Neural cell (in vitro differentiated cells): ENCODE measurements at regions not wholly inside any gene's neighbourhood (a gene's known extent, or its start where the extent isn't known, plus 50 kb on each side); places are given as distances from the start of the nearest gene placed in this dataset.
"Not testable (repeated sequence)": the region's sequence is repeated elsewhere in the genome, so short reads cannot be mapped to it uniquely, and the experiment has no call there.

Experiments
- H2AFZ ChIP-seq: fragments of 200-600, 300-800 bp; sonication (generic), shearing (Covaris generic); 2 replicates; pipeline ENCODE4 v1.6.0; 2014; ENCODE audit warnings: low read depth, mild to moderate bottlenecking, antibody characterized with exemption, low read length, moderate library complexity
- H3F3A ChIP-seq: fragments of 200-600 bp; shearing (Covaris generic); 2 replicates; pipeline ENCODE4 v1.6.1; 2016; ENCODE audit warnings: mild to moderate bottlenecking, moderate library complexity, mixed read lengths, antibody characterized with exemption, low read length; ENCODE audit not compliant: insufficient read depth, poor library complexity, severe bottlenecking
- H3K27ac ChIP-seq: fragments of 200-600, 300-800 bp; sonication (generic), shearing (Covaris generic); 2 replicates; pipeline ENCODE4 v1.5.1; 2014; ENCODE audit warnings: mild to moderate bottlenecking, low read length, moderate library complexity
- H3K27me3 ChIP-seq: fragments of 300-800, 200-600 bp; sonication (generic), shearing (Covaris generic); 2 replicates; pipeline ENCODE4 v1.6.0; 2014; ENCODE audit warnings: mild to moderate bottlenecking, low read depth, low read length, moderate library complexity; ENCODE audit not compliant: insufficient read depth
- H3K36me3 ChIP-seq: fragments of 300-800, 200-600 bp; sonication (generic), shearing (Covaris generic); 2 replicates; pipeline ENCODE4 v1.5.1; 2014; ENCODE audit warnings: mild to moderate bottlenecking, antibody characterized with exemption, low read length, moderate library complexity; ENCODE audit not compliant: insufficient read depth
- H3K4me2 ChIP-seq: fragments of 300-800, 200-600 bp; sonication (generic), shearing (Covaris generic); 2 replicates; pipeline ENCODE4 v1.6.0; 2014; ENCODE audit warnings: mild to moderate bottlenecking, low read length
- H3K4me3 ChIP-seq: fragments of 300-800, 200-600 bp; sonication (generic), shearing (Covaris generic); 2 replicates; pipeline ENCODE4 v1.5.1; 2014; ENCODE audit warnings: mild to moderate bottlenecking, low read length, moderate library complexity
- H3K79me2 ChIP-seq: fragments of 200-600 bp; shearing (Covaris generic); replicated peaks from 2 replicates; pipeline ENCODE4 v1.6.0; 2014; ENCODE audit warnings: mild to moderate bottlenecking, low read length, moderate library complexity; ENCODE audit not compliant: insufficient read depth
- H3K9ac ChIP-seq: fragments of 300-800, 200-600 bp; sonication (generic), shearing (Covaris generic); 2 replicates; pipeline ENCODE4 v1.6.1; 2016; ENCODE audit warnings: mild to moderate bottlenecking, low read length, mixed read lengths
- H3K9me2 ChIP-seq: fragments of 200-600 bp; shearing (Covaris generic); 2 replicates; pipeline ENCODE4 v1.6.1; 2016; ENCODE audit warnings: mild to moderate bottlenecking, low read length, mixed read lengths; ENCODE audit not compliant: insufficient read depth
- H3K9me3 ChIP-seq: fragments of 200-600, 300-800 bp; sonication (generic), shearing (Covaris generic); 2 replicates; pipeline ENCODE4 v1.6.1; 2016; ENCODE audit warnings: mild to moderate bottlenecking, mixed run types, low read length, moderate library complexity, mixed read lengths
- H4K20me1 ChIP-seq: fragments of 200-600 bp; shearing (Covaris generic); 2 replicates; pipeline ENCODE4 v1.6.1; 2016; ENCODE audit warnings: mild to moderate bottlenecking, mixed run types; ENCODE audit not compliant: insufficient read depth
- EP300 ChIP-seq: fragments of 450-650 bp; conservative IDR thresholded peaks from 2 replicates; pipeline ENCODE4 v1.6.1; 2014; ENCODE audit warnings: antibody characterized with exemption, mild to moderate bottlenecking, moderate library complexity; ENCODE audit not compliant: poor library complexity, severe bottlenecking
- EZH2 ChIP-seq: fragments of 200-600, 300-800 bp; shearing (Covaris generic), sonication (generic); IDR thresholded peaks from 2 replicates; pipeline ENCODE4 v1.6.1; 2014; ENCODE audit warnings: antibody characterized with exemption, low read length, borderline replicate concordance, mild to moderate bottlenecking; ENCODE audit not compliant: insufficient read depth, poor library complexity, severe bottlenecking
- MXI1 ChIP-seq: fragments of 450-650 bp; conservative IDR thresholded peaks from 2 replicates; pipeline ENCODE4 v1.6.1; 2014; ENCODE audit warnings: antibody characterized with exemption, mild to moderate bottlenecking; ENCODE audit not compliant: poor library complexity, severe bottlenecking
- RAD21 ChIP-seq: fragments of 450-650 bp; conservative IDR thresholded peaks from 2 replicates; pipeline ENCODE4 v1.6.1; 2014; ENCODE audit warnings: antibody characterized with exemption, mild to moderate bottlenecking, moderate library complexity
- SMC3 ChIP-seq: fragments of 450-650 bp; conservative IDR thresholded peaks from 2 replicates; pipeline ENCODE4 v1.6.1; 2014; ENCODE audit warnings: antibody characterized with exemption, mild to moderate bottlenecking, moderate library complexity; ENCODE audit not compliant: poor library complexity
- TAF1 ChIP-seq: IDR thresholded peaks from 2 replicates; pipeline ENCODE4 v1.6.1; 2012; ENCODE audit warnings: low read depth
- TF ChIP-seq, protein P1 (sequence below): fragments of 450-650 bp; IDR thresholded peaks from 2 replicates; pipeline ENCODE4 v1.5.1; 2014; ENCODE audit warnings: antibody characterized with exemption, mild to moderate bottlenecking, moderate library complexity; ENCODE audit not compliant: poor library complexity, severe bottlenecking
- TF ChIP-seq, protein P2 (sequence below): IDR thresholded peaks from 2 replicates; pipeline ENCODE4 v1.6.1; 2012; ENCODE audit warnings: borderline replicate concordance

DNA sequence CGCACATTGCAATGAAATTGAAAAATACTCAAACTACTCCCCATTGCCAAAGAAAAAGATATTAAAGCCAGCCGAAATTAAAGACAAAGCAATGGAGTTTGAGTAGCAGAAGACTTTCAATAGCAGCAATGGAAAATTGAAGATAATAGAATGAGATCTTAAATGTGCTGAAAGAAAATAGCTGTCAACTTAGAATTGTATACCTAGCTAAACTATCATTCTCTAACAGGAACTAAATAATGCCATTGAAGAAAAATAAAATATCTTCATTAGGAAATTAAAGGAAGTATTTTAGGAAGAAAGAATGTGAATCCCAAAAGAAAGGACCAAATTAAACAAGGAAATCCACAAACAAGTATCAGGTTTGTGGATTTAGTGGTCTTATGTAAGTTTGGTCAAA is 165.6 kb downstream of the USP31 start:
- peaks cover 4% of the 10 kb centered on the region for H3K9me3 ChIP-seq
- H2AFZ ChIP-seq, result no peak overlapping the region
- no peaks in the 10 kb centered on the region for H4K20me1 ChIP-seq
- H3K27ac ChIP-seq, result no peak overlapping the region
- TF ChIP-seq, protein P1, sequence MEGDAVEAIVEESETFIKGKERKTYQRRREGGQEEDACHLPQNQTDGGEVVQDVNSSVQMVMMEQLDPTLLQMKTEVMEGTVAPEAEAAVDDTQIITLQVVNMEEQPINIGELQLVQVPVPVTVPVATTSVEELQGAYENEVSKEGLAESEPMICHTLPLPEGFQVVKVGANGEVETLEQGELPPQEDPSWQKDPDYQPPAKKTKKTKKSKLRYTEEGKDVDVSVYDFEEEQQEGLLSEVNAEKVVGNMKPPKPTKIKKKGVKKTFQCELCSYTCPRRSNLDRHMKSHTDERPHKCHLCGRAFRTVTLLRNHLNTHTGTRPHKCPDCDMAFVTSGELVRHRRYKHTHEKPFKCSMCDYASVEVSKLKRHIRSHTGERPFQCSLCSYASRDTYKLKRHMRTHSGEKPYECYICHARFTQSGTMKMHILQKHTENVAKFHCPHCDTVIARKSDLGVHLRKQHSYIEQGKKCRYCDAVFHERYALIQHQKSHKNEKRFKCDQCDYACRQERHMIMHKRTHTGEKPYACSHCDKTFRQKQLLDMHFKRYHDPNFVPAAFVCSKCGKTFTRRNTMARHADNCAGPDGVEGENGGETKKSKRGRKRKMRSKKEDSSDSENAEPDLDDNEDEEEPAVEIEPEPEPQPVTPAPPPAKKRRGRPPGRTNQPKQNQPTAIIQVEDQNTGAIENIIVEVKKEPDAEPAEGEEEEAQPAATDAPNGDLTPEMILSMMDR, result no peak
- TF ChIP-seq EP300, result no peak
- TF ChIP-seq SMC3, result no peak
- TF ChIP-seq, protein P2, sequence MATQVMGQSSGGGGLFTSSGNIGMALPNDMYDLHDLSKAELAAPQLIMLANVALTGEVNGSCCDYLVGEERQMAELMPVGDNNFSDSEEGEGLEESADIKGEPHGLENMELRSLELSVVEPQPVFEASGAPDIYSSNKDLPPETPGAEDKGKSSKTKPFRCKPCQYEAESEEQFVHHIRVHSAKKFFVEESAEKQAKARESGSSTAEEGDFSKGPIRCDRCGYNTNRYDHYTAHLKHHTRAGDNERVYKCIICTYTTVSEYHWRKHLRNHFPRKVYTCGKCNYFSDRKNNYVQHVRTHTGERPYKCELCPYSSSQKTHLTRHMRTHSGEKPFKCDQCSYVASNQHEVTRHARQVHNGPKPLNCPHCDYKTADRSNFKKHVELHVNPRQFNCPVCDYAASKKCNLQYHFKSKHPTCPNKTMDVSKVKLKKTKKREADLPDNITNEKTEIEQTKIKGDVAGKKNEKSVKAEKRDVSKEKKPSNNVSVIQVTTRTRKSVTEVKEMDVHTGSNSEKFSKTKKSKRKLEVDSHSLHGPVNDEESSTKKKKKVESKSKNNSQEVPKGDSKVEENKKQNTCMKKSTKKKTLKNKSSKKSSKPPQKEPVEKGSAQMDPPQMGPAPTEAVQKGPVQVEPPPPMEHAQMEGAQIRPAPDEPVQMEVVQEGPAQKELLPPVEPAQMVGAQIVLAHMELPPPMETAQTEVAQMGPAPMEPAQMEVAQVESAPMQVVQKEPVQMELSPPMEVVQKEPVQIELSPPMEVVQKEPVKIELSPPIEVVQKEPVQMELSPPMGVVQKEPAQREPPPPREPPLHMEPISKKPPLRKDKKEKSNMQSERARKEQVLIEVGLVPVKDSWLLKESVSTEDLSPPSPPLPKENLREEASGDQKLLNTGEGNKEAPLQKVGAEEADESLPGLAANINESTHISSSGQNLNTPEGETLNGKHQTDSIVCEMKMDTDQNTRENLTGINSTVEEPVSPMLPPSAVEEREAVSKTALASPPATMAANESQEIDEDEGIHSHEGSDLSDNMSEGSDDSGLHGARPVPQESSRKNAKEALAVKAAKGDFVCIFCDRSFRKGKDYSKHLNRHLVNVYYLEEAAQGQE, result no peak
- TF ChIP-seq RAD21, result no peak
- no peak for TF ChIP-seq EZH2
- TF ChIP-seq MXI1, result no peak
- no peaks in the 10 kb centered on the region for H3K9me2 ChIP-seq
- no peak overlapping the region for H3K9ac ChIP-seq
- H3K79me2 ChIP-seq, result no peaks in the 10 kb centered on the region
- no peaks in the 10 kb centered on the region for H3K27me3 ChIP-seq
- H3F3A ChIP-seq, result no peaks in the 10 kb centered on the region
- no peak overlapping the region for H3K4me2 ChIP-seq
- no peaks in the 10 kb centered on the region for H3K36me3 ChIP-seq
- no peak overlapping the region for H3K4me3 ChIP-seq

DNA sequence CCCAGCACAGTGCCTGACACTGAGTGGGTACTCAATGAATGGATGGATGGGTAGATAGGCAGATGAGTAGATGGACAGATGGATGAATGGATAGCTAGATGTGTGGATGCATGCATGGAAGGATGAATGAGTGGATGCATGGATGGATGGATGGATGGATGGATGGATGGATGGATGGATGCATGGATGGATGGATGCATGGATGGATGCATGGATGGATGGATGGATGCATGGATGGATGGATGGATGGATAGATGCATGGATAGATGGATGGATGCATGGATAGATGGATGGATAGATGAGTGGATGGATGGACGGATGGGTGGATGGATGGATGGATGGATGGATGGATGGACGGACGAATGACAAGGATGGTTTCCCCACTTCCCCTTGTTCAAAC is 166.6 kb downstream of the HS3ST2 start:
- not testable (repeated sequence) for H3K9ac ChIP-seq, H3K4me2 ChIP-seq, H3K27me3 ChIP-seq, H3K79me2 ChIP-seq, H3K36me3 ChIP-seq, H3F3A ChIP-seq, H3K9me2 ChIP-seq, H3K27ac ChIP-seq, H3K9me3 ChIP-seq, H4K20me1 ChIP-seq, H3K4me3 ChIP-seq, H2AFZ ChIP-seq

DNA sequence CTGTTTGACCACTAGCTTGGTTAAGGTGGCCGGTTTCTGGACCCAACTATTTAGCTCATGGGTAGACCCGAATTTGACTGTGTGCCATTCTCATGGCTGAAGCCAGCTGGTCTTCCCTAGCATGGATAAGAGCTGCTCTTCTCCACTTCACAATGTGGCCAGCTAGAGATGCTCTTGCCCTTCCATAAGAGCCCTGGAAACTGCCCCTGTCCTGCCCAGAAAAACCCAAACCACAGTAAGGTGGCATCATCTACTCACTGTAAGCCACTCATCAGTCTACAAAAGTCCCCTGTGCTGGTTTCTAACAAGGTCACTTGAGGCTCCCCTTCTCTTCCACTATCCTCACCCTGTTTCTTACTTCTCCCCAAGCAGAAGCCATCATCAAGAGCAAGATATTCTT is 165.1 kb downstream of the HS3ST2 start:
- Histone ChIP-seq H3K36me3 (no peaks in the 10 kb centered on the region), H3K9ac (no peak overlapping the region), H3K9me3 (peaks cover 4% of the 10 kb centered on the region), H3K27me3 (no peaks in the 10 kb centered on the region), H3K79me2 (no peaks in the 10 kb centered on the region), H3F3A (no peaks in the 10 kb centered on the region), H4K20me1 (no peaks in the 10 kb centered on the region), H3K4me3 (no peak overlapping the region), H3K27ac (no peak overlapping the region), H2AFZ (no peak overlapping the region), H3K4me2 (no peak overlapping the region), H3K9me2 (no peaks in the 10 kb centered on the region)
- TF ChIP-seq RAD21 (no peak), EZH2 (no peak), TAF1 (no peak), SMC3 (no peak), EP300 (no peak), MXI1 (no peak)
- TF ChIP-seq, protein P1, result no peak
- TF ChIP-seq, protein P2, result no peak
